Limb (tissue), 2 donors: ENCODE measurements at regions not wholly inside any gene's neighbourhood (a gene's known extent, or its start where the extent isn't known, plus 50 kb on each side); places are given as distances from the start of the nearest gene placed in this dataset.
"Not testable (repeated sequence)": the region's sequence is repeated elsewhere in the genome, so short reads cannot be mapped to it uniquely, and the experiment has no call there.

Experiments used
- DNase-seq, 2 donors: peaks; one replicate each; pipeline ENCODE4 v3.0.0-alpha.2; 2016; ENCODE audit errors: extremely low spot score in 2 of 2

DNA sequence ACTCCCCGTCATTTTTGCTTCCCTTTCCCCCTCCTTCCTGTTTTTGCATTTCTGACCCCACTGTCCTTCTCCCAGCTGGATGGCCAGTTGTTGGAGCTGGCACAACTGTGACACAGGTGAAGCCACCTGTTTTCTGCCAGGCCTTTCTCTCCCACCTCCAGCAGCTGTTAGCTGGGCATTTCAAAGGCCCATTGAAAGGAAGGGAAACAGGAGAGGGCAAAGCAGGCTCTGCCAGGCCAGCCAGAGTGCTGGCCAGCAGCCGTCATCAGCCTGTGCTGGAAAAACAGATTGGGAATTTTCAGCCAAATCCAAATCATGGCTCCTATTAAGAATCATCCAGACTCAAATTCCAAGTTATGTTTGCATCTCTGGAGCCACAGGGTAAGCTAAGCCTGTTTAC lies 155.2 kb upstream of the C2CD4B start:
- no peak for DNase-seq

DNA sequence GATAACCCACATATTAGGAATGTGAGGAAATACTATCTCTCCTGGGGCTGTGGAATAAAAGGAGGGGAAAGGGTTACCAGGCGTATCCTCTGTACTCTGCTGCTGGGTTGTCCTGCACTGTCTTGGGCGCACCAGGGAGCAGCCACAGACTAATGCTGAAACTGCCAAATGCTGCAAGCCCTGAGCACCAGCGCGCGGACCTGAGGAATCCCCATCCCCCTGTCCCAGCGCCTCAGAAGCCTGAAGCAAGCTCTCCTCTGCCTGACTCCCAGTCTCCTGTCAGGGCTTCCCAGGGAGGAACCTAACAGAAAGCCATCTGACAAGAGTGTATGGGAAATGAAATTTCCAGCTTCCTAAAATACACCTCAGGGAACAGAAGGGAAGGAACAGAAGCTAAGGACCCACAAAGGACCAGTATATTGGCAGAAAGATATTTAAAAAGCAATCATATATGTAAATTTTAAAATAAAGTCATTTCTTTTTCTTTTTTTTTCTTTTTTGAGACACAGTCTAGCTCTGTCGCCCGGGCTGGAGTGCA lies 158.3 kb upstream of the C2CD4B start:
- no peak for DNase-seq

DNA sequence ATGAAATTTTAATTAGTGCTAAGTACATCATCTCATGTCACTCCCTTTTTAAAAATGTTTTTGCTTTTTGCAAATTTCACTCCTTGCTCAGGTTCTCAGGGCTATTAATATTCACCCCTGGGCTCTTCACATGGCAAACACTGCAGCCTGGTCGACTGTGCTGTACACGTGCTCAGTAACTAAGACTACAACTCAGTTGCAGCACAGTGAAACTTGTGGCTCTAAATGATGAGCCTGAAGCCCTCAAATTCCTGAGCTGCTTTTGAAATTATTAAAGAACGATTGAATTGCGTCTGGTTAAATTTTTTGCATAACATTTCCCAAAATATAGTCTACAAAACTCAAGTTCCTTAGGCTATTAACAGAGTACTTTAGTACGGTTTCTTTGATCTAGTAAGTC lies 159.3 kb upstream of the C2CD4B start:
- DNase-seq, result no peak

DNA sequence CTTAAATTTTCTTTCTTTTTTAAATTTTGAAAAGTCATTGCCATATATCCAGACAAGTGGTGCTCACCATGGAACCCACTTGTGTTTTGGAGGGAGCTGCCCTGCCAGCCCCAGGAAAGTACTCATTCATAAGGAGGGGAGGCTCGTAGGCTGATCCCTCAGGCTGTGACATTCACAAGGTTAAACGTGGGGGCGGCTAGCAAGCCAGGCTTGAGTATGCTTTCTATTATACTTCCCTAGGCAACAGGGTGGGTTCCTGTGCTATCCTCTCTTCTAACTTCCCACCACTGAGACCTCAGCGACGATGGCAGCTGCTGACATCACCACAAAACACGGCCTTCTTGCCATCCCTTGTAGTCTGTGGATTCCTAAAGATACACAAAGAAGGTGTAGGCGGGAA lies 160.5 kb upstream of the C2CD4B start:
- DNase-seq, result no peak

DNA sequence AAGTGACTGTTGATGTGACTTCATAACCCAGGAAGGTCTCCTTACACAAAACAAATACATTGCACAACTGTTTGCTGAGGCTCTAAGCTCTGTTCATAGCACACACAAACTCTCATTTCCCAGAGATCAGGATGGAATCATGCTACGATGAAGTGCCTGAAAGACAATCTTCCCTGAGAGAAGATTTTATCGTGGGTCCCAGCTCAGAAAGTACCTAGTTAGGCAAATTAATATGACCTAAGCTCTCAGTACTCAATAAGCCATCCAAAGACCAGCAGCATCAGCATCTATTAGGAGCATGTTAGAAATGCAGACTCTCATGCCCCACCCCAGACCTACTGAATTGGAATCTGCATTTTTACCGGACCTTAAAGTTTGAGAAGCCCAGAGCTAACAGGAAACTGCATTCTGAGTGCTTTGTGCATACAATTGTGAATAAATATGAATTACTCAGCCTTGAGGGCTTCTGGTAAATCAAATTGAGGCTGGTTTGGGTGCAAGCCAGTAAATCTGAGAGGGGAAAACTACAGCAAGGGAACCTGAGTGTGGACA lies 161.5 kb upstream of the C2CD4B start:
- no peak for DNase-seq

DNA sequence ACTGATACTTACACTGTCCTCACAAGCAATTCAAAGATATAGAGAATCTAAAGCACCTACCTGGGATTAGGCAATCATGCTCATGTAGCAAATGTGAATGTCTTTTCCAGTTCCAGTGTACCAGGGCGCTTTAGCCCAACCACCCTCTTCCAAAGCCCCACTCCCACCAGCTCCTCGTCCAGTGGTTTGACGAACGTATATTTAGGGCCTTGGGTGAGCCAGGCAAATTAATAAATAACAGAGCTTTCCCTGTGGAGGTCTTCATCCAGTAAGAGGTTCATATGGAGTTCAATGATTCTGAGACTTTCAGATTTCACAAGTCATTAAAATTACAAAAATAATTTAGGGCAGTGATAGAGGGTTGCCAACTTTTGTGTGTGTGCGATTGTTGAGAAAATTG lies 162.3 kb upstream of the C2CD4B start:
- no peak for DNase-seq

DNA sequence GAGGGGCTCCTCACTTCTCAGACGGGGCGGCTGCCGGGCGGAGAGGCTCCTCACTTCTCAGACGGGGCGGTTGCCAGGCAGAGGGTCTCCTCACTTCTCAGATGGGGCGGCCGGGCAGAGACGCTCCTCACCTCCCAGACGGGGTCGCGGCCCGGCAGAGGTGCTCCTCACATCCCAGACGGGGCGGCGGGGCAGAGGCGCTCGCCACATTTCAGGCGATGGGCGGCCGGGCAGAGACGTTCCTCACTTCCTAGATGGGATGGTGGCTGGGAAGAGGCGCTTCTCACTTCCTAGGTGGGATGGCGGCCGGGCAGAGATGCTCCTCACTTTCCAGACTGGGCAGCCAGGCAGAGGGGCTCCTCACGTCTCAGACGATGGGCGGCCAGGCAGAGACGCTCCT lies 167.4 kb upstream of the C2CD4B start:
- DNase-seq, result not testable (repeated sequence)

DNA sequence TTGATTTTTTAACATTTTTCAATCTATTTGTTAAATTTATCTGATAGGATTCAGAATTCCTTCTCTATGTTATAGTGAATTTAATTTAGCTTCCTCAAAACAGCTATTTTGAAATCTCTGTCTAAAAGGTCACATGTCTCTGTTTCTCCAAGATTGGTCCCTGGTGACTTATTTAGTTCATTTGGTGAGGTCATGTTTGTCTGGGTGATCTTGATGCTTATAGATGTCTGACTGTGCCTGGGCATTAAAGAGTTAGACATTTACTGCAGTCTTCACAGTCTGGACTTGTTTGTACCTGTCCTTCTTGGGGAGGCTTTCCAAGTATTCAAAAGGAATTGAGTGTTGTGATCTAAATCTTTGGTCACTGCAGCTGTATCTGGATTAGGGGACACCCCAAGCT lies 169.5 kb upstream of the C2CD4B start:
- DNase-seq, result no peak

DNA sequence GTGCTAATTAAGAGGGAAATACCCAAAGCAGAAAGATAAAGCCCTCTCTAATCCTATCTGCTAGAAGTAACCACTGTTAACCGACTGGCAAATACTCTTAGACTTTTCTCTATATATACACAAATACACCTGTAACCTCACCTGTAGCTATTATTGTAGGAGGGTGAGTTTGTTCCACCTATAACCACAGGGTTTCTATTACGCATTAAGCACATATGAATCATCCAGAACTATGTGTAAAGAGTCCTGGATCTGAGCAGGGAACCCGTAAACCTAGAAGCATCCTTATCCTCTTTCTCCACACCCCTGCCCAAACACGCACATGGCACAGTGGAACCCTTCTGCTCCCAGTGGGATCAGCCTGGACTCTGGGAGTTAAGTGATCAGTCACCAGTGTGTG lies 172.8 kb upstream of the C2CD4B start:
- DNase-seq, result no peak

DNA sequence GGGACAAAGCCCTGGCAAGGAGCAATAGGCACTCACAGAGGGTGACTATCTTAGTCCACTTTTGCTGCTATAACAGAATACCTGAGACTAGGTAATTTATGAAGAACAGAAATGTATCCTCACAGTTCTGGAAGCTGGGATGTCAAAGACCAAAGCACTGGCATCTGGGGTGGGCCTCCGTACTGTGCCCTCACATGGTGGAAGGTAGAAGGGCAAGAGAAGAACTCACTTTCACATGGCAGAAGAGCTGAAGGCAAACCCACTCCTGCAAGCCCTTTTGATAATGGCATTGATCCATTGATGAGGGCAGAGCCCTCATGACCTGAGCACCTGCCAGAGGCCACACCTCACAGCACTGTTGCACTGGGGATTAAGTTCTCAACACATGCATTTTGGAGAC lies 173.4 kb upstream of the C2CD4B start:
- no peak for DNase-seq

DNA sequence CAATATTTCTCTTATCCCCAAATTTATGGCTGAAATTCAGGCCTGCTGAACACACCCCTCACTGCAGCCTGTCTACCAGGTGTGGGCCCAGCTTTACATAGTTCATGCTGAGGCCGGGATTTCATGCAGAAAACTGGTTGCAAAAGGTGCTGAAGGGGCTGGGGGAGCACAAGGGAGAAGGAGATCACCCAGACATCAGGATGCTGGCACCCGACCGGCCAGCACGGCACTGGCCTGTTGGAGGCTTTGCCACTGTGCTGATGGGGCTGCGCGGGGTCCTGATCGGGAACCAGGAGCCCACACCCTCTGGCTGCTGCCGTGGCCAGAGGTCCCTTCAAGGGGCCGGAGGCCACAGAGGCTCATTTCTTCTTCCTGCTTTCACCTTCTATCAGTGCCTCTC lies 177.9 kb upstream of the C2CD4B start:
- no peak for DNase-seq

DNA sequence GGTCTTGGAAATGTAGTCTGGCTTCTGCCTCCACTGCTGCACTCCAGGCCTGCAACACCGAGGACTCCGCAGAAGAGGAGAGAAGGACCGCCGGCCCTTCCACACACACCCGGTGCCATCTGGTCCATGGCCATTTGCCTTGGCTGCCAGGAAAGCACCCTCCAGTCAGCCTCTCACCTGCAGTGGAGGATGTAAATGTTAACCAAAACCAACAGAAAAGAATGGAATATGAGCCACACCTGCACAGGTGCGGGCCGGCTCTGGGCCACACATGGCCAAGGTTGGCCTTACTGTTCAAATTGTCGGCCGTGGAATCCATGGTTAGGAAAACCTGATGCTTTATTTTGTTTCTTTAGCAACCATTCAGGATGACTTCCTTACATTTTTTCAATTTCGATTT lies 178.3 kb upstream of the C2CD4B start:
- no peak for DNase-seq

DNA sequence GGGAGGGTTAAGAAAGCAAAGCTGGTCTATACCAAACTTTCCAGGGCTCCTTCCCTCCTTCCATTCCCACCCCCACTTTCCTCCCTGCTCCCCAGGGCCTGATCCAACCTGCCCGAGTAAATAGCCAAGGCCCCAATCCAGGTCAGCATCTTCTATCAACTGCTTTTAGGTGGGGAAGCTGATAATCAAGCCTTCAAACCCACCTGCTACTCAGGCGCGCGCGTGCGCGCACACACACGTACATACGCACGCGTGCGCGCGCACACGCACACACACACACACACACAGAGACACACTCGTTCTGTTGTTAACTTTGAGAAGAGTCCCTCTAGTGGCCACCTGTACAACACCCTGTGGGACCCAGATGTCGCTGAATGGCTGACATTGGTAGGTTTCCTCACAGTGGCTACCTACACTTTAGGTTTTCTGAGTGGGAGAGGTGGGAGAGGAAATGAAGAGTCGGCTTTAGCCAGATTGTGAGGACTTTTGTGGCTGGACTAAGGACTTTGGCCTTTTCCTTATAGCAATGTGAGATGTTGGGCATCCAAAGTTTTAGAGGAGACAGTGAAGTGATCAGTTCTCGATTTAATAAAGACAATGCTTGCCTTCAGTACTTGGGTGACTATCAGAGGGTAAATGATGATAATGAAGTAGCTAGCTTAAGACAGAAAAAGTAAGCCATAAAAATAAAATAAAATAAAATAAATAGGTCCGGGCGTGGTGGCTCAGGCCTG lies 179.9 kb upstream of the C2CD4B start:
- DNase-seq, result peak; percentile 59 to 74

DNA sequence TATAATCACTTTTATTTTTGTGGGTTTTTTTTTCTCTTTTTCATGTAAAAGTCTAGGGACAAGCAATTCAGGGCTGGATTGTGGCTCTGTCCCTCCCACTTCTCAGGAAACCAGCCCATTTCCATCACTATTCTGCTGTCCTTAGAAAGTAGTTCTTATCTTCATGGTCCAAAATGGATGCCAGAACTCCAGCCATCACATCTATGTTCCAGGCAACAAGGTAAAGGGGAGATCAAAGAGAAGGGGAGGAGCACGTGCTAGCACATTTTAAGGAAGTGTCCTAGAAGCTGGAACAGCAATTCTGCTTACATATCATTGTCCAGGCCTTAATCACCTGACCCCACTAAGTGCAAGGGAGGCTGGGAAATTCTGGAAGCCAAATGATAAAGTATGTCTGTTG lies 181.1 kb upstream of the C2CD4B start:
- DNase-seq, result no peak

DNA sequence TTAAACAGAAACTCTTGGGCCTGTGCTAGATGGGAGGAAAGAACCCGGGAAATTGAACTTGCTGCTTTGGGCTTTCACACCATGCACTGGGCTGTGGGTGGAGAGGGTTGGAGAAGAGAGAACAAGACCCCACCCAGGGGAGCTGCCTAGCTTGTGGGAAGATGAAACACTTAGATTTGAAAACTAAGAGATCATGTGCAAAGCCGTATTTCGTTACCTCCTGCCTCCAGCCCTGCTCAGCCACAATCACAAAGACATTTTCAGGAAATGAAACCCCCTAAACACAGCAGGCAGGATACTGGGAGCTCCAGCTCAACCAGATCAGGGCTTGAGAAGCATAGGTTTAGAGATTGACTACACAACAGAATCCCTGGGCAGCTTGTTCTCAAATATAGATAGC lies 183.0 kb upstream of the C2CD4B start:
- no peak for DNase-seq

DNA sequence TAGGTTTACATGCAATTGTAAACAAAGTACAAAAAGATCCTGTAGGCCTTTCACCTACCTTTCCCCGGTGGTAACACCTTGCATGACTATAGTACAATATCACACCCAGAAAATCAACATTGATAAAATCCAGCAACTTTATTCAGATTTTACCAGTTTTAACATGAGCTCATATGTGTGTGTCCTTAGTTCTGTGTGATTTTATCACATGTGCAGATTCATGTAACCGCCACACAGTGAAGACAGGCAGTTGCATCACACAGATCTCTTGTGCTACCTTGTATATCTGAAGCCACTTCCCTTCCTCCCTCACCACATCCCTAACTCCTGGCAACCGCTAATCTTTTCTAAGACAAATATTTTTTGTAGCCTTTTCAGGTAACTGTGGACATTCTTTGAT lies 183.5 kb upstream of the C2CD4B start:
- no peak for DNase-seq

DNA sequence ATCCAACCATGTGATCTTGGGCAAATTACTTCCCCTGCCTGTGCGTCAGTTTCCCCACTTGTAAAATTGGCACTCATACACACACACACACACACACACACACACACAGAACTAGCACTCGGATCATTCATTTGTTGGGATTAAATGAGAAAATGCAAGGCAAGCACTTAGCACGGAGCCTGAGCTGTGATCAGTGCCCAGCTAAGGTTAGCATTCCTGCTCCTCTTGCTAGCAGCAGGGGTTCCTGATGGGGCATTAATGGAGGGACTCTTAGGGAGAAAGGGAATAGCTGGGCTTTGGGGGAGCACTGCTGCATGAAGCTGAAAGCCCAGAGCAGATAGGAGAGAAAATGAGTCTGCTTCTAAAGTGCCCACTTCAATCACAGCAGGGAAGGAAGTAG lies 187.7 kb upstream of the C2CD4B start:
- no peak for DNase-seq

DNA sequence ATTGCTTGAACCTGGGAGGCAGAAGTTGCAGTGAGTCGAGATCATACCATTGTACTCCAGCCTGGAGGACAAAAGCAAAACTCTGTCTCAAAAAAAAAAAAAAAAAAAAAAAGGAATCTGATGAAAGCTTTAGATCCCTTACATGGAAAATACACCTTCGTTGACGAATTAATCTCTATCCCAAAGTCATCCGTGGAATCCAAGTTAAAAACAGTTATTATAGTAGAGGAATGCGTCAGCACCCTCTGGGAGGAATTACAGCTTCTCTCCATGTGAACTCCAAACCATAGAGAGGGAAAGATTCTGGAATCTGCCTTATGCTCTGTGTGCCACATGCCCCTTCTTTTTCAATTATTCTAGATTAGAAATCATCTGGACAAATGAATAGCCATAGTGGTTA lies 192.3 kb upstream of the C2CD4B start:
- DNase-seq, result no peak

DNA sequence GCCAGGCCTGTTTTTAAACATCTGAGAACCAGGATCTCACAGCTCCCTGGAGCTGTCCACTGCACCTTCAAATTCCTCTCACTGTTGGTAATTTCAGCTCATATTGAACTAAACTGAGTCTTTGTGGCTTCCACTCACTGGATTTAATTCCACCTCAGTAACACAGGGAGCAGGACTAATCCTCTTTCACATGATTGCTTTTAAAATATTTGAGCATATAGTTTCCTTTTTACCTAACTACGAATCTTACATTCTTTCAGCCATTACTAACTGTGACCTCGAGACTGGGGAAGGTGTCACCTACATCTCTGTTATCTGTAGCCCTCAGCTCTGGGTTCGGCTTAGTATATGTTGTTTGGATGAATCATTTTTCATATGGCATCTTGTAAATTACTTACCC lies 194.3 kb upstream of the C2CD4B start:
- DNase-seq, result no peak

DNA sequence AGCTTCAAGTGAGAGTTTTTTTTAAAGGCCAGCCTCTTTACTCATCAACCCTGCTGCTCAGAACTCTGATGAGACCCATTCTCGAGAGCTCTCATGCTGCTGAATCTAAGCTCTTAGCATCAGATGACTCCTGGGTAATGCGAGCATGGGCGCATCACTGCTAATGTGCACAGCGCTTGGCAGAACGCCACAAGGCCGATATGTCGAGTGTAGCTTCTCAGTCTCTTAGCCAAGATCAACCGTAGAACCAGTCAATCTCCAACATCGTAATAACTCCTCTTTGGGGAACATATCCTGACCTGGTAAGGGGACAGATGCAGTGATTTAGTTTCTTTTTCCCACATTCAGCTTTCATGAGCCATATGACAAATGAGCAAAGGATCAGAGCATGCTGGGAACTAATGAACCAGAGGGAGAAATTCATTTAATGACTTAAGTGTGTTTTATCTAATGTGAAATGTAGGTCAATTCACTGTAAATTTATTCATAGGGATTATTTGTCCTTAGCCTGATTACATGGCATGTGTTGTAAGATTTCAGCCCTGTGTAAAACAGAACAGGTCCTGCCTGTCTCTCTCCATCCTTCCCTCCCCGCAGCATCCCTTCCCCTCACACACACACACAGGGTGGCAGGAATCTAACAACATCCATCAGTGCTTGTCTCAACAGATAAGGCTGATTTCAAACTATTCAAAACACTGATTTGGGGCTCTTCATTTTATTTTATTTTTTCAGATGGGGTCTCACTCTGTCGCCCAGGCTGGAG lies 195.4 kb upstream of the C2CD4B start:
- peak in 1 of 2 donors; percentile 52 for DNase-seq

DNA sequence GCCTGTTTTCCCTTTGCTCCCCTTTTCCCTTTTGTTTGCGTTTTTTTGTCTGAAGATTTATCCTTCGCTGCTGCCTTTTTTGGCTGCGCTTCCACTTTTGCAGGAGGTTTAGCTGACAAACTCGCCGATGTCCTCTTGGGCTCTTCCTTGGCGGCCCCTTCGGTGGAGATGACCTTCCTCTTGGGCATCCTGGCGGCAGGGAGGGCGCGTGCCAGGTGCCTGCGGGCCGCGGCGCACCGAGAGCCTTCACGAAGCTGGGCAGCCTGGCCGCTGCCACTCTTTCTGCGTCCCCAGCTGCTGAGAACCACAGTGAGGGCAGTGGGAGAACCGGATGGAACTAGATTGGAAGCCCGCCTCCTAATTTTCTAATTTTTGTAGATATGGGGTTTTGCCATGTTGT lies 197.1 kb upstream of the C2CD4B start:
- no peak for DNase-seq

DNA sequence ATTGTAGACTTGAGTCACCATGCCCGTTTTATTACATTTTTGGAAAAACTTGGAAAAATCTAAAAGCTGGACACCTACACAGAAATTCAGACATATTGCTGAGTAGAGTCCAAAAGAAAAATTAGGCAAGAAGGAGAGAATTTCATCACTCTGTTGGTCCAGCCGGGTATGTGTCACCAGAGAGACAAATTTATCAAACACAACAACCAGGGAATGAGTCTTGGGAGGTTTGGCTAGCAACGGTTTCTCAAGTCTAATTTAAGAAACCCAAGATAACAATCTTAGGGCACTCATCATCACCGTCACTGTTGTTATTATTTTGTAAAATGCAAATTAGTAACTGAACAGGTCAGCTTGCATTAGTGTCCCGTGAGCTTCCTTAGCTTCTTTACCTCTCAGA lies 197.5 kb upstream of the C2CD4B start:
- no peak for DNase-seq

DNA sequence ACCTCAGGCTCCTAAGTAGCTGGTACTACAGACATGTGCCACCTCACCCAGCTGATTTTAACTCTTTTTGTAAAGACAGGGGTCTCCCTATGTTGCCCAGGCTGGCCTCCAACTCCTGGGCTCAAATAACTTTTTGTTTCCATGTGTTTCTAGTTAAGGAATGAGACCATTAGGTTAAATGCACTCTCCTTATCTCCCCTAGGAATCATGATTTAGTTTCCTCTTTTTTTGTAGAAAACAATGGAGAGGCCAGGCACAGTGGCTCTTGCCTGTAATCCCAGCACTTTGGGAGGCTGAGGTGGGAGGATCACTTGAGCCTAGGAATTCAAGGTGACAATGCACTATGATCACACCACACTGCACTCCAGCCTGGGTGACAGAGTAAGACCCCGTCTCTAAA lies 198.8 kb upstream of the C2CD4B start:
- no peak for DNase-seq
